CD4-positive, alpha-beta T cell (primary cell): ENCODE measurements at regions not wholly inside any gene's neighbourhood (a gene's known extent, or its start where the extent isn't known, plus 50 kb on each side); places are given as distances from the start of the nearest gene placed in this dataset.

Experiments used
- ATAC-seq: fragments of 200-7000 bp; cut with Tn5 transposase; one replicate; pipeline ENCODE4 v1.10.0; 2022; ENCODE audit warnings: mild to moderate bottlenecking; ENCODE audit not compliant: poor library complexity
- CTCF ChIA-PET: fragments of 350-600 bp; sonication (Branson Sonifier 250); formaldehyde crosslinking; loops from one replicate; lab custom pipeline; 2021; ENCODE audit warnings: antibody characterized with exemption, inconsistent platforms; lab: Charles Lee
- POLR2A ChIA-PET: fragments of 350-600 bp; sonication (Branson Sonifier 250); formaldehyde crosslinking; loops from one replicate; lab custom pipeline; 2021; ENCODE audit warnings: antibody characterized with exemption, inconsistent platforms; lab: Charles Lee
- DNase-seq, 14 experiments: peaks; one replicate each; pipeline ENCODE4 v3.0.0-alpha.2; 2013 to 2020; ENCODE audit warnings: mixed read lengths in 2 of 14
- H3K27ac ChIP-seq, 2 donors: one replicate each; pipeline versions ENCODE4 v1.5.1 to v1.7.0; 2013; ENCODE audit warnings: low read length in 2 of 2, low read depth in 1 of 2, mild to moderate bottlenecking in 1 of 2
- H3K27me3 ChIP-seq, 2 experiments: 1 replicate in 1 of 2; 2 replicates in 1 of 2; pipeline versions ENCODE4 v1.6.1 to v1.7.0; 2013; ENCODE audit warnings: low read length in 2 of 2, control low read depth in 1 of 2, mild to moderate bottlenecking in 1 of 2, moderate library complexity in 1 of 2; ENCODE audit not compliant: insufficient read depth in 2 of 2, control insufficient read depth in 1 of 2
- H3K36me3 ChIP-seq: one replicate; pipeline ENCODE4 v1.6.1; 2013; ENCODE audit warnings: low read length, control low read depth; ENCODE audit not compliant: insufficient read depth
- H3K4me1 ChIP-seq: one replicate; pipeline ENCODE4 v1.6.1; 2013; ENCODE audit warnings: low read length, control low read depth; ENCODE audit not compliant: insufficient read depth
- H3K4me3 ChIP-seq: one replicate; pipeline ENCODE4 v1.5.1; 2013; ENCODE audit warnings: mild to moderate bottlenecking, low read length, moderate library complexity
- H3K9me3 ChIP-seq, 2 experiments: 1 replicate in 1 of 2; 2 replicates in 1 of 2; pipeline versions ENCODE4 v1.6.1 to v1.7.0; 2013; ENCODE audit warnings: low read length in 2 of 2, mild to moderate bottlenecking in 2 of 2, control low read depth in 1 of 2, moderate library complexity in 1 of 2; ENCODE audit not compliant: control insufficient read depth in 1 of 2, insufficient read depth in 1 of 2
- H3K27ac Mint-ChIP-seq: one replicate; pipeline ENCODE4 v1.8.0; 2020; ENCODE audit warnings: mixed read lengths
- H3K27me3 Mint-ChIP-seq: one replicate; pipeline ENCODE4 v1.8.0; 2021; ENCODE audit warnings: mixed read lengths
- H3K36me3 Mint-ChIP-seq: one replicate; pipeline ENCODE4 v1.8.0; 2021; ENCODE audit warnings: low read depth, mixed read lengths
- H3K4me1 Mint-ChIP-seq: one replicate; pipeline ENCODE4 v1.8.0; 2021; ENCODE audit warnings: low read depth, mixed read lengths
- H3K4me3 Mint-ChIP-seq: one replicate; pipeline ENCODE4 v1.8.0; 2020; ENCODE audit warnings: mild to moderate bottlenecking, mixed read lengths
- H3K9me3 Mint-ChIP-seq: one replicate; pipeline ENCODE4 v1.8.0; 2020; ENCODE audit warnings: mixed read lengths
- CTCF ChIP-seq: fragments of 200-600 bp; IDR thresholded peaks from one replicate; pipeline ENCODE4 v1.8.0; 2022; ENCODE audit warnings: antibody characterized with exemption, mild to moderate bottlenecking
- intact Hi-C, 2 experiments: fragments of 100-400 bp; cut with DNase I in 1 of 2; cut with micrococcal nuclease in 1 of 2; formaldehyde crosslinking; loops; one replicate each; pipeline versions ENCODE4 v1.15.1 to v1.9.0; 2023 to 2025; cut with DNase I, micrococcal nuclease

GRCh38 chr18:42689310-42689709 lies 426.2 kb downstream of the RIT2 start:
- POLR2A ChIA-PET, result no interaction called here
- no peaks in the 10 kb centered on the region for H3K27me3 Mint-ChIP-seq
- Histone ChIP-seq H3K4me1 (no peaks in the 10 kb centered on the region), H3K9me3 (no peaks in the 10 kb centered on the region), H3K36me3 (no peaks in the 10 kb centered on the region), H3K4me3 (no peak overlapping the region), H3K27ac (no peak overlapping the region), H3K27me3 (no peaks in the 10 kb centered on the region)
- CTCF ChIA-PET, result no interaction called here
- intact Hi-C loops, result no loop called here
- no peak overlapping the region for H3K4me3 Mint-ChIP-seq
- TF ChIP-seq CTCF, result no peak
- DNase-seq (no peak), ATAC-seq (no peak)
- H3K9me3 Mint-ChIP-seq, result peaks cover 20% of the 10 kb centered on the region
- H3K36me3 Mint-ChIP-seq, result no peaks in the 10 kb centered on the region
- H3K4me1 Mint-ChIP-seq, result no peaks in the 10 kb centered on the region
- H3K27ac Mint-ChIP-seq, result no peak overlapping the region
